ENCODE measurements at regions not wholly inside any gene's neighbourhood (a gene's known extent, or its start where the extent isn't known, plus 50 kb on each side); places are given as distances from the start of the nearest gene placed in this dataset.
A peak's percentile ranks its signal among the peaks of the same experiment; 100 is the strongest.

- ATAC-seq (ENCODE audit: insufficient read depth, low read depth), result no peak
- no peak overlapping the region for H2AFZ ChIP-seq (ENCODE audit: low read depth, low read length)
These were observed 247.3 kb downstream of the LPIN1 start for GRCh38 chr2:11993749-11994148.

GRCh38 chr2:11995456-11995855, 249.0 kb downstream of the LPIN1 start:
- peaks cover 14% of the 10 kb centered on the region for H3K4me1 ChIP-seq (ENCODE audit: insufficient read depth, low read length)
- H3K36me3 ChIP-seq (ENCODE audit: insufficient read depth, low read length), result no peaks in the 10 kb centered on the region
- ATAC-seq (ENCODE audit: insufficient read depth, low read depth), result no peak
- H3K4me3 ChIP-seq (ENCODE audit: low read depth in 1 of 2, low read length in 2 of 2), result no peak overlapping the region
- TF ChIP-seq CTCF (IDR thresholded peaks at IDR 0.05; ENCODE audit: borderline replicate concordance, extremely low read depth, low read length, poor library complexity, severe bottlenecking) (no peak), EZH2 (IDR thresholded peaks at IDR 0.05; ENCODE audit: borderline replicate concordance, low read depth, low read length, severe bottlenecking) (no peak)
- H3K27ac ChIP-seq (ENCODE audit: low read length), result no peak overlapping the region
- no peak overlapping the region for H3K9ac ChIP-seq (ENCODE audit: low read depth, low read length)
- no peaks in the 10 kb centered on the region for H3K9me3 ChIP-seq (ENCODE audit: insufficient read depth, low read length, severe bottlenecking)
- no peak overlapping the region for H2AFZ ChIP-seq (ENCODE audit: low read depth, low read length)
- no peaks in the 10 kb centered on the region for H3K27me3 ChIP-seq (ENCODE audit: insufficient read depth, low read length, poor library complexity)
- H4K20me1 ChIP-seq (ENCODE audit: insufficient read depth, low read length), result no peaks in the 10 kb centered on the region
- no peak overlapping the region for H3K4me2 ChIP-seq (ENCODE audit: insufficient read depth, low read length)
- H3K79me2 ChIP-seq (ENCODE audit: insufficient read depth, low read length), result no peaks in the 10 kb centered on the region
- no peak for DNase-seq

More at GRCh38 chr2:11993749-11994148, 247.3 kb downstream of the LPIN1 start:
- Histone ChIP-seq H3K4me2 (ENCODE audit: insufficient read depth, low read length) (no peak overlapping the region), H3K79me2 (ENCODE audit: insufficient read depth, low read length) (no peaks in the 10 kb centered on the region), H3K27me3 (ENCODE audit: insufficient read depth, low read length, poor library complexity) (no peaks in the 10 kb centered on the region), H4K20me1 (ENCODE audit: insufficient read depth, low read length) (no peaks in the 10 kb centered on the region), H3K9ac (ENCODE audit: low read depth, low read length) (no peak overlapping the region), H3K36me3 (ENCODE audit: insufficient read depth, low read length) (no peaks in the 10 kb centered on the region), H3K27ac (ENCODE audit: low read length) (no peak overlapping the region), H3K4me1 (ENCODE audit: insufficient read depth, low read length) (peaks cover 14% of the 10 kb centered on the region), H3K4me3 (ENCODE audit: low read depth in 1 of 2, low read length in 2 of 2) (no peak overlapping the region), H3K9me3 (ENCODE audit: insufficient read depth, low read length, severe bottlenecking) (no peaks in the 10 kb centered on the region)
- TF ChIP-seq EZH2 (IDR thresholded peaks at IDR 0.05; ENCODE audit: borderline replicate concordance, low read depth, low read length, severe bottlenecking), result no peak
- no peak for TF ChIP-seq CTCF (IDR thresholded peaks at IDR 0.05; ENCODE audit: borderline replicate concordance, extremely low read depth, low read length, poor library complexity, severe bottlenecking)
- no peak for DNase-seq

- Histone ChIP-seq H3K4me3 (ENCODE audit: low read depth in 1 of 2, low read length in 2 of 2) (no peak overlapping the region), H3K27ac (ENCODE audit: low read length) (no peak overlapping the region), H3K27me3 (ENCODE audit: insufficient read depth, low read length, poor library complexity) (no peaks in the 10 kb centered on the region), H3K9me3 (ENCODE audit: insufficient read depth, low read length, severe bottlenecking) (no peaks in the 10 kb centered on the region), H3K4me1 (ENCODE audit: insufficient read depth, low read length) (peaks cover 14% of the 10 kb centered on the region), H3K36me3 (ENCODE audit: insufficient read depth, low read length) (no peaks in the 10 kb centered on the region), H4K20me1 (ENCODE audit: insufficient read depth, low read length) (no peaks in the 10 kb centered on the region), H3K9ac (ENCODE audit: low read depth, low read length) (no peak overlapping the region), H2AFZ (ENCODE audit: low read depth, low read length) (no peak overlapping the region), H3K79me2 (ENCODE audit: insufficient read depth, low read length) (no peaks in the 10 kb centered on the region), H3K4me2 (ENCODE audit: insufficient read depth, low read length) (no peak overlapping the region)
- ATAC-seq (ENCODE audit: insufficient read depth, low read depth), result peak; percentile 61; the same call in 2 of the 3 replicates
- DNase-seq, result no peak
- TF ChIP-seq CTCF (IDR thresholded peaks at IDR 0.05; ENCODE audit: borderline replicate concordance, extremely low read depth, low read length, poor library complexity, severe bottlenecking) (no peak), EZH2 (IDR thresholded peaks at IDR 0.05; ENCODE audit: borderline replicate concordance, low read depth, low read length, severe bottlenecking) (no peak)
These were observed 250.2 kb downstream of the LPIN1 start for GRCh38 chr2:11996618-11997017.

GRCh38 chr2:11997142-11997541, 250.7 kb downstream of the LPIN1 start:
- Histone ChIP-seq H3K36me3 (ENCODE audit: insufficient read depth, low read length) (no peaks in the 10 kb centered on the region), H3K9ac (ENCODE audit: low read depth, low read length) (no peak overlapping the region), H3K4me2 (ENCODE audit: insufficient read depth, low read length) (no peak overlapping the region), H3K79me2 (ENCODE audit: insufficient read depth, low read length) (no peaks in the 10 kb centered on the region), H3K27me3 (ENCODE audit: insufficient read depth, low read length, poor library complexity) (no peaks in the 10 kb centered on the region), H4K20me1 (ENCODE audit: insufficient read depth, low read length) (no peaks in the 10 kb centered on the region), H3K4me3 (ENCODE audit: low read depth in 1 of 2, low read length in 2 of 2) (no peak overlapping the region), H3K9me3 (ENCODE audit: insufficient read depth, low read length, severe bottlenecking) (no peaks in the 10 kb centered on the region), H3K27ac (ENCODE audit: low read length) (no peak overlapping the region), H3K4me1 (ENCODE audit: insufficient read depth, low read length) (peaks cover 14% of the 10 kb centered on the region), H2AFZ (ENCODE audit: low read depth, low read length) (no peak overlapping the region)
- TF ChIP-seq CTCF (IDR thresholded peaks at IDR 0.05; ENCODE audit: borderline replicate concordance, extremely low read depth, low read length, poor library complexity, severe bottlenecking), result no peak
- no peak for TF ChIP-seq EZH2 (IDR thresholded peaks at IDR 0.05; ENCODE audit: borderline replicate concordance, low read depth, low read length, severe bottlenecking)
- DNase-seq (no peak), ATAC-seq (ENCODE audit: insufficient read depth, low read depth) (no peak)
